HCT116 (cell line): ENCODE measurements at regions not wholly inside any gene's neighbourhood (a gene's known extent, or its start where the extent isn't known, plus 50 kb on each side); places are given as distances from the start of the nearest gene placed in this dataset.

Experiments used
- EZH2phosphoT487 ChIP-seq: fragments of 200-600 bp; IDR thresholded peaks from 2 replicates; pipeline ENCODE4 v1.6.1; 2018; ENCODE audit warnings: antibody characterized with exemption, borderline replicate concordance
- POLR2A ChIP-seq: IDR thresholded peaks from 2 replicates; pipeline ENCODE4 v1.7.0; 2011; ENCODE audit warnings: borderline replicate concordance; ENCODE audit not compliant: insufficient read depth, insufficient read length; ENCODE audit errors: extremely low read depth
- POLR2AphosphoS5 ChIP-seq: IDR thresholded peaks from 2 replicates; pipeline ENCODE4 v1.6.1; 2011; ENCODE audit warnings: mild to moderate bottlenecking, low read depth, low read length, moderate library complexity
- YY1 ChIP-seq: IDR thresholded peaks from 2 replicates; pipeline ENCODE4 v1.6.1; 2011; ENCODE audit warnings: low read length, low read depth, moderate library complexity, mild to moderate bottlenecking; ENCODE audit not compliant: insufficient replicate concordance; ENCODE audit errors: extremely low read depth
- ZNF274 ChIP-seq: fragments of 200-500 bp; sonication (Bioruptor generic); IDR thresholded peaks from 2 replicates; pipeline ENCODE4 v1.6.1; 2014; ENCODE audit warnings: mild to moderate bottlenecking, low read depth, low read length, inconsistent platforms
- TF ChIP-seq, protein P1 (sequence below), 3 experiments: fragments of 200-600 bp in 1 of 3; sonication (generic) in 1 of 3; IDR thresholded peaks in 2 of 3; conservative IDR thresholded peaks in 1 of 3; 2 replicates each; pipeline ENCODE4 v1.5.1; 2012 to 2017; ENCODE audit warnings: low read depth in 2 of 3, low read length in 2 of 3, antibody characterized with exemption in 1 of 3, borderline replicate concordance in 1 of 3, control low read depth in 1 of 3, mild to moderate bottlenecking in 1 of 3, mixed read lengths in 1 of 3, mixed run types in 1 of 3, moderate library complexity in 1 of 3; ENCODE audit not compliant: insufficient read depth in 1 of 3
- TF ChIP-seq, protein P2 (sequence below): IDR thresholded peaks from 2 replicates; pipeline ENCODE4 v1.6.1; 2011; ENCODE audit warnings: mild to moderate bottlenecking, low read length, moderate library complexity; ENCODE audit not compliant: insufficient replicate concordance; ENCODE audit errors: extremely low read depth

DNA sequence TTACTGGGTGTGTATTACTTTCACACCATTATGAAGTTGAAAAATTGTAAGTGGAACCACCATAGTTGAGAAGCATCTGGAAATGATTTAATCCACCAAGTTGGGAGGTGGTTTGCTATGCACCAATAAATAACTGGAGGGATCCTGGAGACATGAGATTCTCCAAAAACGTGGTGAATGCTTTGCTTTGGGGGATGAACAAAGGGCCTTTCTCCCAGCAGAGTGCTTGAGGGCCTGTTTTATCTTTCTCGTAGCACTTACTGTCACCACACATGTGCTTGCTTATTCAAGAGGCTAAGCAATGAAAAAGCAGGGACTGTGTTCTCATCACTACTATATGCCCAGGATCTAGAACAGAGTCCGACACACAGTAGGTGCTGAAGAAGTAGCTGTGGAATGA is 371.1 kb downstream of the DHX35 start:
- TF ChIP-seq POLR2AphosphoS5: no peak
- no peak for TF ChIP-seq POLR2A
- TF ChIP-seq YY1: no peak
- TF ChIP-seq ZNF274: no peak
- TF ChIP-seq, protein P1, sequence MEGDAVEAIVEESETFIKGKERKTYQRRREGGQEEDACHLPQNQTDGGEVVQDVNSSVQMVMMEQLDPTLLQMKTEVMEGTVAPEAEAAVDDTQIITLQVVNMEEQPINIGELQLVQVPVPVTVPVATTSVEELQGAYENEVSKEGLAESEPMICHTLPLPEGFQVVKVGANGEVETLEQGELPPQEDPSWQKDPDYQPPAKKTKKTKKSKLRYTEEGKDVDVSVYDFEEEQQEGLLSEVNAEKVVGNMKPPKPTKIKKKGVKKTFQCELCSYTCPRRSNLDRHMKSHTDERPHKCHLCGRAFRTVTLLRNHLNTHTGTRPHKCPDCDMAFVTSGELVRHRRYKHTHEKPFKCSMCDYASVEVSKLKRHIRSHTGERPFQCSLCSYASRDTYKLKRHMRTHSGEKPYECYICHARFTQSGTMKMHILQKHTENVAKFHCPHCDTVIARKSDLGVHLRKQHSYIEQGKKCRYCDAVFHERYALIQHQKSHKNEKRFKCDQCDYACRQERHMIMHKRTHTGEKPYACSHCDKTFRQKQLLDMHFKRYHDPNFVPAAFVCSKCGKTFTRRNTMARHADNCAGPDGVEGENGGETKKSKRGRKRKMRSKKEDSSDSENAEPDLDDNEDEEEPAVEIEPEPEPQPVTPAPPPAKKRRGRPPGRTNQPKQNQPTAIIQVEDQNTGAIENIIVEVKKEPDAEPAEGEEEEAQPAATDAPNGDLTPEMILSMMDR (IDR thresholded peaks at IDR 0.05 in 2 of 3, conservative IDR thresholded peaks at IDR 0.05 in 1 of 3; ENCODE audit: borderline replicate concordance in 1 of 3, insufficient read depth in 1 of 3, low read depth in 2 of 3, low read length in 2 of 3): no peak
- TF ChIP-seq, protein P2, sequence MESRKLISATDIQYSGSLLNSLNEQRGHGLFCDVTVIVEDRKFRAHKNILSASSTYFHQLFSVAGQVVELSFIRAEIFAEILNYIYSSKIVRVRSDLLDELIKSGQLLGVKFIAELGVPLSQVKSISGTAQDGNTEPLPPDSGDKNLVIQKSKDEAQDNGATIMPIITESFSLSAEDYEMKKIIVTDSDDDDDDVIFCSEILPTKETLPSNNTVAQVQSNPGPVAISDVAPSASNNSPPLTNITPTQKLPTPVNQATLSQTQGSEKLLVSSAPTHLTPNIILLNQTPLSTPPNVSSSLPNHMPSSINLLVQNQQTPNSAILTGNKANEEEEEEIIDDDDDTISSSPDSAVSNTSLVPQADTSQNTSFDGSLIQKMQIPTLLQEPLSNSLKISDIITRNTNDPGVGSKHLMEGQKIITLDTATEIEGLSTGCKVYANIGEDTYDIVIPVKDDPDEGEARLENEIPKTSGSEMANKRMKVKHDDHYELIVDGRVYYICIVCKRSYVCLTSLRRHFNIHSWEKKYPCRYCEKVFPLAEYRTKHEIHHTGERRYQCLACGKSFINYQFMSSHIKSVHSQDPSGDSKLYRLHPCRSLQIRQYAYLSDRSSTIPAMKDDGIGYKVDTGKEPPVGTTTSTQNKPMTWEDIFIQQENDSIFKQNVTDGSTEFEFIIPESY: no peak
- no peak for TF ChIP-seq EZH2phosphoT487
